ENCODE measurements at regions not wholly inside any gene's neighbourhood (a gene's known extent, or its start where the extent isn't known, plus 50 kb on each side); places are given as distances from the start of the nearest gene placed in this dataset.

DNA sequence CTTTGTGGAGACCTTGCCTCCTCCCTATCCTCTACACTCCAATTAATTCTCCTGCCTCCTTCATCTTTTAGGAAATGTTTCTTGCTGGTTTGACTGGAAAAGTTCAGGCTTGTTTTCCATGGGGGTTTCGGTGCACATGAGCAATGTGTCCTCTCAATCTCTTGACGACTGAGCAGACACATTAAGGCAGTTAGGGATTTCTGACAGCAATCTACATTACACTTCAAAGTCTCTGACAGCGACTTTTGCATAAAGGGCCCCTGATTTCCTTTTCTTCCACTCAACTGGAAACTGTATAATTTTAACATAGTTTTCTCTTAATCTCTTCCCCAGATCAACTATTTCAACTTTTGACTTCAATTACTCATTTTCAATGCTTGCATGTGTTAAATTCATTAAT is 394.0 kb downstream of the MEIS1 start:
- Histone ChIP-seq H4K91ac (ENCODE audit: insufficient read length, low read depth, low read length) (no peak overlapping the region), H3K27ac (ENCODE audit: insufficient read length, low read depth, low read length) (no peak overlapping the region), H3T11ph (ENCODE audit: low read length) (no peak overlapping the region), H3K79me1 (ENCODE audit: insufficient read depth, low read depth, low read length, poor library complexity, severe bottlenecking) (no peaks in the 10 kb centered on the region), H4K20me1 (ENCODE audit: control insufficient read depth, insufficient read depth, insufficient read length) (no peaks in the 10 kb centered on the region), H2AFZ (ENCODE audit: low read length) (no peak overlapping the region), H3K56ac (ENCODE audit: insufficient read length, low read depth, low read length) (no peak overlapping the region), H4K5ac (ENCODE audit: insufficient read length, low read depth, low read length) (no peak overlapping the region), H2AK5ac (ENCODE audit: insufficient read length, low read length) (no peak overlapping the region), H2BK15ac (ENCODE audit: low read depth, low read length) (no peak overlapping the region), H3K14ac (ENCODE audit: insufficient read depth, low read length) (no peak overlapping the region), H2BK20ac (ENCODE audit: low read depth, low read length, poor library complexity, severe bottlenecking) (no peak overlapping the region), H3K4me2 (ENCODE audit: insufficient read depth, insufficient read length, low read length) (no peak overlapping the region), H3K4ac (ENCODE audit: low read depth, low read length) (no peak overlapping the region), H3K23ac (ENCODE audit: insufficient read length, low read depth, low read length) (no peak overlapping the region), H2BK12ac (ENCODE audit: insufficient read length, low read depth, low read length) (no peak overlapping the region), H4K8ac (replicated peaks; ENCODE audit: insufficient read length, low read depth, low read length) (no peak overlapping the region), H3K4me1 (ENCODE audit: insufficient read depth, low read length) (no peaks in the 10 kb centered on the region), H3K23me2 (ENCODE audit: insufficient read length, low read depth, low read length, poor library complexity, severe bottlenecking) (no peaks in the 10 kb centered on the region), H3K27me3 (ENCODE audit: insufficient read depth, low read length) (no peaks in the 10 kb centered on the region), H3K79me2 (ENCODE audit: insufficient read depth, low read length) (no peaks in the 10 kb centered on the region), H3K18ac (ENCODE audit: insufficient read length, low read depth, low read length) (no peak overlapping the region), H2BK120ac (ENCODE audit: low read depth, low read length, poor library complexity, severe bottlenecking) (no peak overlapping the region), H3K9ac (ENCODE audit: extremely low read depth, insufficient read length, low read length) (no peak overlapping the region), H2BK5ac (ENCODE audit: insufficient read length, low read length) (no peak overlapping the region), H3K9me3 (ENCODE audit: control insufficient read depth, low read depth, low read length) (no peaks in the 10 kb centered on the region)
- Mint-ChIP-seq H3K4me1 (no peaks in the 10 kb centered on the region; a peak in 1 of 4 replicates), H3K4me3 (no peak overlapping the region), H3K27me3 (ENCODE audit: low read depth) (peaks cover 1% of the 10 kb centered on the region; the same call in 1 of the 2 replicates), H3K36me3 (ENCODE audit: insufficient read depth in 1 of 3, low read depth in 3 of 3) (no peaks in the 10 kb centered on the region), H3K27ac (no peak overlapping the region), H3K9me3 (no peaks in the 10 kb centered on the region)
- WGBS (ENCODE audit: extremely low coverage, insufficient read length, low lambda C conversion rate) = no CpG with 5 or more reads among the region's 3 CpGs
- DNase-seq = no peak
- TF ChIP-seq, protein P1, sequence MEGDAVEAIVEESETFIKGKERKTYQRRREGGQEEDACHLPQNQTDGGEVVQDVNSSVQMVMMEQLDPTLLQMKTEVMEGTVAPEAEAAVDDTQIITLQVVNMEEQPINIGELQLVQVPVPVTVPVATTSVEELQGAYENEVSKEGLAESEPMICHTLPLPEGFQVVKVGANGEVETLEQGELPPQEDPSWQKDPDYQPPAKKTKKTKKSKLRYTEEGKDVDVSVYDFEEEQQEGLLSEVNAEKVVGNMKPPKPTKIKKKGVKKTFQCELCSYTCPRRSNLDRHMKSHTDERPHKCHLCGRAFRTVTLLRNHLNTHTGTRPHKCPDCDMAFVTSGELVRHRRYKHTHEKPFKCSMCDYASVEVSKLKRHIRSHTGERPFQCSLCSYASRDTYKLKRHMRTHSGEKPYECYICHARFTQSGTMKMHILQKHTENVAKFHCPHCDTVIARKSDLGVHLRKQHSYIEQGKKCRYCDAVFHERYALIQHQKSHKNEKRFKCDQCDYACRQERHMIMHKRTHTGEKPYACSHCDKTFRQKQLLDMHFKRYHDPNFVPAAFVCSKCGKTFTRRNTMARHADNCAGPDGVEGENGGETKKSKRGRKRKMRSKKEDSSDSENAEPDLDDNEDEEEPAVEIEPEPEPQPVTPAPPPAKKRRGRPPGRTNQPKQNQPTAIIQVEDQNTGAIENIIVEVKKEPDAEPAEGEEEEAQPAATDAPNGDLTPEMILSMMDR (conservative IDR thresholded peaks at IDR 0.05) = no peak

All from H9 (cell line).